Eye (tissue), 1 donor: ENCODE measurements at regions not wholly inside any gene's neighbourhood (a gene's known extent, or its start where the extent isn't known, plus 50 kb on each side); places are given as distances from the start of the nearest gene placed in this dataset.
"Not testable (repeated sequence)": the region's sequence is repeated elsewhere in the genome, so short reads cannot be mapped to it uniquely, and the experiment has no call there.

Experiments
- DNase-seq: peaks from one replicate; pipeline ENCODE4 v3.0.0-alpha.2; 2015

DNA sequence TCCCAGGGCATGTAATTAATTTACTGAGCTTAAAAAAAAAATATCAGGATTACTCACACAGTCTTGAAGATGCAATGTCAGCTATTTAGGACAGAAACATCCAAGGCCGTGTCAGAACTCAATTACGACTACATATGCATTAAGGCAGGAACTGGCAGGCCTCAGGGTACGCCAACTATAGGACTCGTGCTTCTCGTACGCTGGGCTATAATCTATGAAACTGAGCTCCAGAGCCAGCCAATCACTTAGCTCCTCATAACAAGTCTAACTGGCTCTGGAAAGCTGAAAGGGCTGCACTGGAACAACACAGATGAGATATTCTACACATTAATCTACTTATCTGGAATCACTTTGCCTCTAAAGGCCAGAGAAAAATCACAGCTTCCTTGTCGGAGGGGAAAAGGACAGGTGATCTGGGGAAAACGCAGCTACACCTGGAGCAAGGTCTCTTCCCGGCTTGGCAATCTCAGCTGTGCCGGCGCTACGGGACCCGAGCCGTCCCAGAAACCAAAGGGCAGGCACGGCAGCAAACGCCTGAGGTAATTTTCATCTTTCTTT lies 212.0 kb downstream of the DEPDC1B start:
- DNase-seq = peak; percentile 56

GRCh38 chr5:60487476-60487875 lies 212.5 kb downstream of the DEPDC1B start:
- DNase-seq = no peak

DNA sequence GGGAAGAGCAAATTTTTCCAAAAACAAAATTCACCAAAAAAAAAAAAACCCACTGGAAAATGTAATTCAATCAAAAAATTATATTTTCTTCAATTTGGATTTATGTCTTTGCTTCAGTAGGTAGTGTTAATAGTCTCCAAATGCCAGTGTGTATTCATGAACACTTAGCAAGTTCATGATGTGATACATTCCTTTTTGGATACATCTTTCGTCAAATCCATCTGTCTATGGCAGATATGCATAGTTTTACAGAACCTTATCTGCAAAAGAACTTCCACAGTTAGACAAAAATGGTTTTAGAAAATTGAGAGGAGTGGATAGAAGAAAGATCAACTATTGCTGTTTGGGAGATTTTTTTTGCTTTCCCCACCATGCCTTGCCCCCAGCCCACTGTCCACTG lies 214.6 kb downstream of the DEPDC1B start:
- no peak for DNase-seq

GRCh38 chr5:60483050-60483449 lies 216.9 kb downstream of the DEPDC1B start:
- no peak for DNase-seq

GRCh38 chr5:60482301-60482700 lies 217.7 kb downstream of the DEPDC1B start:
- DNase-seq = no peak

DNA sequence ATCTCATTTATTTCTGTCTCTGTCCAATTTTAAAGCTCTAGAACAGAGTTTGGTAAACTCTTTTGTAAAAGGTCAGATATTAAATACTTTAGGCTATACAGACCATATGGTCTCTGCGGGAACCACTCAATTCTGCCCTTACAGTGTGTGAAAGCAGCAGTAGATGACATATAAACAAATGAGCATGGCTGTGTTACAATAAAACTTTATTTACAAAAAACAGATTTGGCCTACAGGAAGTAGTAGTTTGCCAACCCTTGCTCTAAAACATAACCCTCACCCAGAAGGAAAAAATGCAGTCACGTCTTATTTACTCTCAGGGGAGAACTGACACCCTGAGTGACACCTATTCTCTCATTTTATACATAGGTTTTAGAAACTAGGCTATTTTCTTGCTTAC lies 220.4 kb downstream of the DEPDC1B start:
- no peak for DNase-seq

DNA sequence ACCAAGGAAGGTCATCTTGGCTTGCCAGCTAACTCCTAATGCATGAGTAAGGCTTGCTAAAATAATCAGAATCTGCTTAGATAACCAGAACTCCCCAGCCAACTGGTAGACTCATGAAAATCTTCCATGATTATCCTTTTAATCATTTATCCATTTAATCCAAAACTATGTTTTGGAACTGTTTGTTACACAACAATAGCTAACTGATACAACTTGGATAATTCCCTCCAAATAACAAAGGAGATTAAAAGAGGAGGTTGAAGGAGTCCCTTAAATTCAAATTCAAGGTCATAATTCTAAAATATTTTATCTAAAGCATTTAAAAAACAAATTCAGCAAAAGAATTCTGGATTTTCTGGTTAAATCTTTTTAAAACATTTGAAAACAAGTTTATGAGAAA lies 222.1 kb downstream of the DEPDC1B start:
- DNase-seq = no peak

DNA sequence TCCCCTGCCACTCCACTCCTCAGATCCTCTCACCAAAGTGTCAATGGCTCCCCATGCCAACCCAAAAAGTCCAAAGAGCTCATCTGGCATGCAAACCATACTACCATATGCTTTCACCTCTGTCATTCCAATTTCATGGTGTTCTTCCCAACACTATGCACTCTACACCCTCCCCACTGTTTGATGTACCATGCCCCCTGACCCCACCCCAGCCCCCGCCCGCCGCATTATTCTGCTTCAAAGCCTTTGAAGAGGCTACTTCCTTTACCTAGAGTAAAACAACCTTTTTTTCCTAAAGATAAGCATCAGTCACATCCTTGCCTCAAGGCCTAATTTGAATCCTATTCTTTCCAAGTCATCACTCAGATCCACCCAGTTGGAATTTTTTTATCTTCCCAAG lies 226.3 kb downstream of the DEPDC1B start:
- DNase-seq = no peak

GRCh38 chr5:60473027-60473426 lies 226.9 kb downstream of the DEPDC1B start:
- not testable (repeated sequence) for DNase-seq

- no peak for DNase-seq
Measured at GRCh38 chr5:60470881-60471280, 229.1 kb downstream of the DEPDC1B start.

GRCh38 chr5:60469286-60469685 lies 230.7 kb downstream of the DEPDC1B start:
- DNase-seq = no peak

GRCh38 chr5:60463179-60463868 lies 236.6 kb downstream of the DEPDC1B start:
- DNase-seq = no peak

- DNase-seq = no peak
Measured at GRCh38 chr5:60458666-60459065, 241.3 kb downstream of the DEPDC1B start.

- DNase-seq = no peak
Measured at GRCh38 chr5:60457233-60457632, 242.7 kb downstream of the DEPDC1B start.

DNA sequence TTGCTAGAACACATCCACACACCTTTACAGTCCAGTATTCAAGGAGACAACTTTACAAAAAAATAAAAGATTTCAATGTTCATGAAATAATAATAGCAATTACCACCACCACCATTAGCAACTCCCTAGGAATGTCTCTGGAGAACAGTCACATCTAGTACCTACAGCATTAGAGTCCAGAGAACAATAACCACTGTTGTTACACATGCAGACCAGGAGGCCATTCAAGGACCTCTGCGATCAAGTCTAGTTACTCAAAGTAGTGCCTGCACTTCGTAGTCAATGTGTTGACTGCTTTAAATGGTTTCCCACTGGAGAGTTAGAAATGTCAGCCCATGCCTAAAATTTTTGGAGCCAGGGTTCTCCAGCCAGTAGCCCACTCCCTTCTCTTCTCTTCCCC lies 244.4 kb downstream of the DEPDC1B start:
- no peak for DNase-seq

GRCh38 chr5:60454277-60454676 lies 245.7 kb downstream of the DEPDC1B start:
- DNase-seq = not testable (repeated sequence)

DNA sequence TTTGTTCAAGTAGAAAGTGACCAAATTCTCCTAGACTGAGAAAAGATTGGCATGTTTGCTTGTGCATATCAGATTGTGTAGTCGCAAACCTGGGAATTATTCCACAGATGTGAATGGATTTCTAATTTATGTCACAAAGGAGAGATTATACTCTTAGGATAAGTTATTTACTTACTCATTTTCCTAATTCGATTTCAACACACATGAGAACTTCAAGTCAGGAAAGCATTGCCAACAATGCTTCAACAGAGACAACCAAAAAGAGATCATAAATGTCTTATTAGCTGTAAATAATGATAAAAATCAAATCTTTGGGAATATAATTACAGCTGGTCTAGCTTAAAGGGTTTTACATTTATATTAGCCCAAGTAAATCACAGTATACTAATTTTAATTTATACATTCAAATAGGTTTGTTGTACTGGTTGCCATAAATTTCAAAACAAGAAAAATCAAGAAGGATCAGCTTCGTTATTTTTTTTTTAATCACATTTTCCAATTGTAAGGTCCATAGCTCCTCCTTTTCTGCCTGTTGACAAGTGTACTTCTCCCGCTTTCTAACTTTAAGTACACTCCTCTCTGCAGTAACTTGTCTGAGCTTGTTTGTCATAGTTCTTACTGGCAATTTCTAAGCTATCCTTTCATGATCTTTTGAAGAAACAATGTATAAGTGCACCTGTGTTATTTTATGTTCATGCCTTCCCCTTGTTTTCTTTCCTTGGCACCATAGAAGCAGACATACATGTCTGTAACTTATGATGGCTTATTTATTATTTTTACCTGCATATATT lies 246.6 kb downstream of the DEPDC1B start:
- no peak for DNase-seq

- no peak for DNase-seq
Measured at GRCh38 chr5:60448600-60448999, 251.4 kb downstream of the DEPDC1B start.

- no peak for DNase-seq
Measured at GRCh38 chr5:60447488-60447920, 252.5 kb downstream of the DEPDC1B start.

- no peak for DNase-seq
Measured at GRCh38 chr5:60446917-60447316, 253.0 kb downstream of the DEPDC1B start.

DNA sequence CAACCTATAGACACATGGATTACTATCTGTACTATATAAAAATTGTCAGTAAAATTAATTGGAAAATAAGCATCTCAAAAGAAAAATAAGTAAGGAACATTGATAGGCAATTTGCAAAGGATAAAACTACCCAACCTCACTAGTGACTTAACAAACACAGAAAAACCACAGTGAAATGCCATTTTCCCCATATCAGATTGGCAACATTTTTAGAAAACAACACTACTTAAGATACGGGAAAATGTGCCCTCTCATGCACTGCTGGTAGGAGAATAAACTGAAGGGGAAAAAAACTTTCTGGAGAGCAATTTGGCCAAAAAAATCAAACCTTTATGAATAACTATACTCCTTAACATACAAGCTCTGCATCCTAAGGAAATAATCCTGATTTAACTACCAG lies 254.0 kb downstream of the DEPDC1B start:
- DNase-seq = no peak

- no peak for DNase-seq
Measured at GRCh38 chr5:60445427-60445826, 254.5 kb downstream of the DEPDC1B start.

DNA sequence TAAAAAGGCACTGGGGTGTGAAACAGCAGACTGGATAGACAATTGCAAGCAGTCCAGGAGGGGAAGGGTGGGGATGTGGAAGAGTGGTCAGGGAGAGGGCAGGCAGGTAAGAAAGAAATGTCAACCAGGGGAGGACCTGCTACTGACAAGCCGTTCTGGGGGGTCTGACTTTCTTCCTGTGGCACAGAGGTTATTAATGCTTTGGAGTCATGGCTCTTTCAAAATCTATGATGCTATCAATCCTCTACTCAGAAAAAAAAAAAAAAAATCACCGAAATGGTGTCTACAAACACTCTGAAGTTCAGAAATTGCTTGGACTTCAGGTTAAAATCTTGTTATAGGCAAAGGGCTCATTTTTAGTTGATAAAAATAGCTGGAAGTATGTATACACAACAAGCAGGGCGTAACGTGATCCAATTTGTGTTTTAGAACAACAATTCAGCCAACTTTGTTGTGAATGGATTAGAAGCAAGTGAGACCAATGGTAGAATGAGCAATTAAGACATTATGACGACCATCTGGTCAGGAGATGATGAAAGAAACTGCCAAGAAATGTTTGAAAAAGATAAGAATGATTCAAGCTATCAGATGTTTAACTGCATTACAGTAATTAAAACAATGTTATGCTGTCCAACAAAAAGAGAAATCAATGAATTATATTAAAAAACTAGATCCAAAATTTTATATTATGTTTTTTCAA lies 255.2 kb downstream of the DEPDC1B start:
- DNase-seq = no peak

DNA sequence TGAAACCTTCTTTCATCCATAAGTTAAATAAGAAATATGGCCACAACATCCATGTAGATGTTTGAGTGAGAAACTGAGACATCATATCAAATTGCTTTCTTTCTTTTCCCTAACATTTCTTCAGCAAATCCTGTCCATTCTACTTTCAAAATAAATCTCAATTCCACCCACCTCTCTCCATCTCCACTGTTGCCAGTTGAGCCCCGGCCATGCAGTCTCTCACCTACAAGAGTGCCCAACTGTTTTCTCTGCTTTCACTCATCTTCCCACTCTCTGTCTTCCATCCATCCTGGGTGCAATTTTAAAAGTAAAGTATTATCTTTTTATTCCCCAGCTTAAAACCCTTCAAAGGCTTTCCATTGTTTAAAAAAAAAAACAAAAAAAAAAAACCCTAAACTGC lies 260.4 kb downstream of the DEPDC1B start:
- DNase-seq = no peak
